ENCODE measurements at regions not wholly inside any gene's neighbourhood (a gene's known extent, or its start where the extent isn't known, plus 50 kb on each side); places are given as distances from the start of the nearest gene placed in this dataset.
A peak's percentile ranks its signal among the peaks of the same experiment; 100 is the strongest.

- SMC1A ChIA-PET (ENCODE audit: uncharacterized antibody, unreplicated experiment) = interaction anchor here (0.7 to 1.9 kb wide), 5 partner anchors 10 to 97 kb away, joined by 3 to 5 read pairs (median 4); no protein-coding TSS in a partner anchor
- in situ Hi-C loops (cut with MboI) = no loop called here
- H3K4me1 ChIP-seq (ENCODE audit: control insufficient read depth, insufficient read depth, low read length) = no peaks in the 10 kb centered on the region; the same call in 1 of the 2 replicates
- ATAC-seq (peak; percentile 62), FAIRE-seq (no peak), DNase-seq (ENCODE audit: low read depth, low spot score) (no peak)
- H3K79me2 ChIP-seq (ENCODE audit: control insufficient read depth, insufficient read depth, low read length) = no peaks in the 10 kb centered on the region
- H4K20me1 ChIP-seq (ENCODE audit: control insufficient read depth, insufficient read depth) = no peaks in the 10 kb centered on the region
- intact Hi-C loops (cut with micrococcal nuclease; ENCODE audit: unreplicated experiment) = no loop called here
- peaks cover 0 to 5% of the 10 kb centered on the region in 2 experiments; a peak in 1 of 4 replicates for H3K36me3 ChIP-seq (ENCODE audit: control insufficient read depth in 2 of 2, insufficient read depth in 2 of 2, low read length in 1 of 2)
- H3K9me3 ChIP-seq (replicated peaks; ENCODE audit: control insufficient read depth, insufficient read depth, low read length) = no peaks in the 10 kb centered on the region
- no TSS peak for BruUV-seq (replicated peaks)
- no peak for TF ChIP-seq CBX3 (IDR thresholded peaks at IDR 0.05; ENCODE audit: borderline replicate concordance, low read depth)
- TF ChIP-seq HDAC2 (IDR thresholded peaks at IDR 0.05) = no peak
- TF ChIP-seq BRCA1 (IDR thresholded peaks at IDR 0.05; ENCODE audit: low read depth, low read length) = no peak
- TF ChIP-seq ZBTB4 (CRISPR knock-in tag; IDR thresholded peaks at IDR 0.05) = no peak
- no peak for TF ChIP-seq EP300 (IDR thresholded peaks at IDR 0.05; ENCODE audit: borderline replicate concordance in 1 of 2, control insufficient read depth in 1 of 2, low read depth in 2 of 2, low read length in 2 of 2)
- TF ChIP-seq USF1 (IDR thresholded peaks at IDR 0.05; ENCODE audit: borderline replicate concordance, extremely low read length, insufficient read depth, low read depth, low read length) = no peak
- no peak for TF ChIP-seq SREBF2 (IDR thresholded peaks at IDR 0.05; ENCODE audit: low read length)
- H2AFZ ChIP-seq (ENCODE audit: control insufficient read depth, low read depth, low read length) = no peak overlapping the region
- H3K27ac ChIP-seq (ENCODE audit: control insufficient read depth, insufficient read depth) = no peak overlapping the region
- 0% methylated on average over 1 of the region's 1 CpG for WGBS (ENCODE audit: insufficient coverage, insufficient replicate concordance, low lambda C conversion rate, missing lambda C conversion rate)
- POLR2A ChIA-PET = no interaction called here
- H3K27me3 ChIP-seq (replicated peaks in 1 of 2; ENCODE audit: control insufficient read depth in 2 of 2, insufficient read depth in 2 of 2, low read length in 1 of 2) = no peaks in the 10 kb centered on the region
- CTCF ChIA-PET = interaction anchor here (1.1 kb wide), 1 partner anchor 471 kb away, joined by 3 read pairs; no protein-coding TSS in a partner anchor
- H3K9ac ChIP-seq (ENCODE audit: control insufficient read depth, insufficient read depth, low read length) = no peak overlapping the region
- no peak overlapping the region for H3K4me3 ChIP-seq
- no peak overlapping the region for H3K4me2 ChIP-seq (ENCODE audit: control insufficient read depth, insufficient read depth)
- RAD21 ChIA-PET (ENCODE audit: unreplicated experiment) = interaction anchor here (0.6 to 1.1 kb wide), 5 partner anchors 44 to 297 kb away, joined by 3 to 5 read pairs (median 3); no protein-coding TSS in a partner anchor
Observed at GRCh38 chr6:25085756-25086155, 150.0 kb upstream of the RIPOR2 start.

All from GM12878 (cell line).